ENCODE measurements at regions not wholly inside any gene's neighbourhood (a gene's known extent, or its start where the extent isn't known, plus 50 kb on each side); places are given as distances from the start of the nearest gene placed in this dataset.

DNA sequence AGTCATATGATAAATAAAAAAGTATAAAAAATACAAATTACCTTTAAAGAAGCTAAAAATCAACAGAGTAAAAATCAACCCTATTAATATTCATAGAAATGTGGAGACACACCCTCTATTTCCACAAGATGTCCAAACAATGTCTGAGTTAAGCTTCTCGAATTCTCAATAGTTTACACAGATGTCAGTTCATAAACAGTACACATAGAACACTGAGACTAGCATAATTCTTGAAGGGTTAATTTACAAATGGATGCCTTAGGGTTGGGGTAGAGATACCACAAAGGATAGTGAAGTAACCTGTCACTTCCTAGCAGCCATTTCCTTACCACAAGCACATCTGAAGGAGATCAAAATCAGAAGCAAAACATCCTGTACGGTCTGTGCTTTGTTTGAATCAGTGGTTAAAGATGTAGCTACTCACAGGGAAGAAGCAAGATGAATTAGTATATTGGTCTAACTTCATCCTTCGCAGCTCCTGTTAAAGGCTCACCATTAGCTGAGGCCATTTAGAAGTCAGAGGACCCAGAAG lies 2393.9 kb downstream of the ARAP2 start:
- H3K4me2 ChIP-seq (ENCODE audit: insufficient read depth in 1 of 2, low read depth in 2 of 2, low read length in 2 of 2), result no peak overlapping the region
- 85% methylated on average over 3 of the region's 3 CpGs; no CpG with 5 or more reads in 1 of the 2 experiments for WGBS, 2 experiments (ENCODE audit: extremely low coverage in 1 of 2, insufficient coverage in 1 of 2, insufficient read length in 1 of 2, insufficient replicate concordance in 2 of 2, low coverage in 1 of 2, low lambda C conversion rate in 2 of 2, missing lambda C conversion rate in 1 of 2)
- H3K79me2 ChIP-seq (ENCODE audit: control insufficient read depth in 1 of 2, insufficient read depth in 2 of 2, low read length in 2 of 2), result no peaks in the 10 kb centered on the region
- DNase-seq (ENCODE audit: low read depth in 1 of 2, low spot score in 2 of 2), result no peak
- H3K27ac ChIP-seq (ENCODE audit: low read depth, low read length), result no peak overlapping the region
- H3K9ac ChIP-seq (replicated peaks in 1 of 4; ENCODE audit: extremely low read depth in 1 of 4, low read depth in 3 of 4, low read length in 3 of 4), result no peak overlapping the region
- H3K9me3 ChIP-seq (ENCODE audit: insufficient read depth in 2 of 2, low read depth in 1 of 2, low read length in 1 of 2), result peaks cover 6% of the 10 kb centered on the region in 2 experiments; a peak in 2 of 4 replicates
- no peaks in the 10 kb centered on the region for H4K20me1 ChIP-seq (replicated peaks in 1 of 2; ENCODE audit: control insufficient read depth in 1 of 2, insufficient read depth in 2 of 2, low read length in 2 of 2)
- no peaks in the 10 kb centered on the region for H3K4me1 ChIP-seq (replicated peaks in 1 of 4; ENCODE audit: control insufficient read depth in 3 of 4, insufficient read depth in 4 of 4, low read length in 3 of 4)
- H2BK15ac ChIP-seq (ENCODE audit: low read length), result no peak overlapping the region
- peaks cover 0 to 4% (median 0%) of the 10 kb centered on the region in 4 experiments; a peak in 2 of 8 replicates for H3K36me3 ChIP-seq (ENCODE audit: control insufficient read depth in 2 of 4, insufficient read depth in 4 of 4, low read length in 3 of 4)
- H2BK20ac ChIP-seq (ENCODE audit: low read length), result no peak overlapping the region
- H3K23ac ChIP-seq (ENCODE audit: insufficient read length), result no peak overlapping the region
- no peak overlapping the region for H2AK5ac ChIP-seq (ENCODE audit: low read depth, low read length)
- POLR2A ChIA-PET (ENCODE audit: partially characterized antibody), result no interaction called here
- H2AFZ ChIP-seq (ENCODE audit: low read length), result no peak overlapping the region
- no peak overlapping the region for H2BK120ac ChIP-seq (replicated peaks; ENCODE audit: low read depth, low read length)
- no peak for FAIRE-seq
- no peak overlapping the region for H3K14ac ChIP-seq (ENCODE audit: insufficient read length)
- H4K8ac ChIP-seq (ENCODE audit: extremely low read depth, insufficient read depth, low read length), result no peak overlapping the region
- no peaks in the 10 kb centered on the region for H3K23me2 ChIP-seq (ENCODE audit: low read depth, low read length)
- H3K27me3 ChIP-seq (replicated peaks in 1 of 4; ENCODE audit: control insufficient read depth in 3 of 4, extremely low read depth in 1 of 4, insufficient read depth in 3 of 4, low read length in 3 of 4), result no peaks in the 10 kb centered on the region
- no peak overlapping the region for H3K56ac ChIP-seq (replicated peaks; ENCODE audit: insufficient read length, low read depth, low read length)
- CTCF ChIA-PET (ENCODE audit: partially characterized antibody), result no interaction called here
- H4K5ac ChIP-seq (ENCODE audit: insufficient read length, low read depth, low read length), result no peak overlapping the region
- H4K91ac ChIP-seq (replicated peaks; ENCODE audit: insufficient read length, low read length), result no peak overlapping the region
- H3K4ac ChIP-seq (replicated peaks; ENCODE audit: insufficient read length, low read depth, low read length), result no peak overlapping the region
- no peak overlapping the region for H2BK12ac ChIP-seq (ENCODE audit: low read depth, low read length)
- no peak overlapping the region for H3K18ac ChIP-seq (ENCODE audit: extremely low read depth, low read length)
- H3K79me1 ChIP-seq (ENCODE audit: low read depth, low read length), result no peaks in the 10 kb centered on the region
- H3K4me3 ChIP-seq (ENCODE audit: extremely low read depth in 1 of 4, insufficient read depth in 2 of 4, low read depth in 3 of 4, low read length in 4 of 4), result no peak overlapping the region
- no peak overlapping the region for H2BK5ac ChIP-seq (ENCODE audit: low read depth, low read length)
- no peak for TF ChIP-seq GTF2F1 (IDR thresholded peaks at IDR 0.05; ENCODE audit: borderline replicate concordance, low read depth, low read length)
- no peak for TF ChIP-seq CTBP2 (IDR thresholded peaks at IDR 0.05; ENCODE audit: borderline replicate concordance, insufficient read depth, insufficient read length, low read length)
